GM19438 (cell line): ENCODE measurements at regions not wholly inside any gene's neighbourhood (a gene's known extent, or its start where the extent isn't known, plus 50 kb on each side); places are given as distances from the start of the nearest gene placed in this dataset.
"Not testable (repeated sequence)": the region's sequence is repeated elsewhere in the genome, so short reads cannot be mapped to it uniquely, and the experiment has no call there.

Source experiments
- ATAC-seq: cut with Tn5 transposase; IDR thresholded peaks from one replicate; pipeline ENCODE4 v1.9.1; 2021; ENCODE audit warnings: low read depth; ENCODE audit not compliant: unreplicated experiment

- ATAC-seq: no peak
These were observed 69.2 kb downstream of the LYZL2 start for GRCh38 chr10:30560326-30560725.

- ATAC-seq: no peak
These were observed 70.4 kb downstream of the LYZL2 start for GRCh38 chr10:30559180-30559579.

DNA sequence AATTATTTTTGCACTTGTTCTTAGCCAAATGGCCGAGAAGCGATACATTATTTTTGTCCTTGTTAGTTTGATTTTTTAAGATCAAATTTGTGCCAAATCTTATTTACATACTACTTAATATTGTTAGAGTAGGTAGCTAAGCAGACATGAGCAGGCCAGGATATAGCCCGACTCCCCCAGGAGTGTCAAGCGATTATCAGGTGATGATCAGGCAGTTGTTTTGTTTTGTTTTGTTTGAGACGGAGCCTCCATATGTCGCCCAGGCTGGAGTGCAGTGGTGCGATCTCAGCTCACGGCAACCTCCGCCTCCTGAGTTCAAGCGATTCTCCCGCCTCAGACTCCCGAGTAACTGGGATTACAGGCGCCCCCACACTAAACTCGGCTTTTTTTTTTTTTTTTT, 71.1 kb downstream of the LYZL2 start:
- no peak for ATAC-seq

DNA sequence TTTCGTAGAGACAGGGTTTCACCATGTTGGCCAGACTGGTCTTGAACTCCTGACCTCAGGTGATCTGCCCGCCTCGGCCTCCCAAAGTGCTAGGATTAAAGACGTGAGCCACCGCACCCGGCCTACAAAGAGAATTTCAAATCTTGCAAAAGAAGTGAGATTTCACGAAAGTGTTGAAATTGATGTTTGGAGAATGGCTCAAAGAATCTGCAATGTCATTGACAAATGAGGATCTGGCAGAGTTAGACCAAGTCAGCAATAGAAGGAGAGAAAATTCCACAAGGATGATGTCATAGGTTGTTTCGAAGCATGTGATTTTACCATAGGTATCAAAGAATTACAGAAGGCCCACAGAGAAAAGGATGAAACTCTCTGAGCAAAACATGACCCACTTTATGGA, 71.7 kb downstream of the LYZL2 start:
- no peak for ATAC-seq

DNA sequence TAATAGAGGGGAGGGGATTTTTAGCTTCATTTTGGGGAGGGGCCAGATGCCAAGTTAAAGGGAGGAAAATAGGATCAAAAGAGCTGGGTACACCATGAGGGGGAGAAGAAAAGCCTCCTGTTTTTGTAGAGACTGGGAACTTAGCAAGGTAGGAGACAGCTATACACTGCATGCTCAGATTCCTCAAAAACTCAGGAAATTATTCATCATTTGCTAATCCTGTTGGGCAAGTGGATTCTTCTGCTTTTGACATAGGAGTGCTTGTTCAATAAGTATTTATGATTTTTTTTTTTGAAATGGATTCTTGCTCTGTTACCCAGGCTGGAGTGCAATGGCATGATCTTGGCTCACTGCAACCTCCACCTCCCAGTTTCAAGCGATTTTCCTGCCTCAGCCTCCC, 73.4 kb downstream of the LYZL2 start:
- ATAC-seq: no peak

- ATAC-seq: no peak
These were observed 74.1 kb downstream of the LYZL2 start for GRCh38 chr10:30555465-30555864.

- ATAC-seq: no peak
These were observed 75.1 kb downstream of the LYZL2 start for GRCh38 chr10:30554440-30554825.

DNA sequence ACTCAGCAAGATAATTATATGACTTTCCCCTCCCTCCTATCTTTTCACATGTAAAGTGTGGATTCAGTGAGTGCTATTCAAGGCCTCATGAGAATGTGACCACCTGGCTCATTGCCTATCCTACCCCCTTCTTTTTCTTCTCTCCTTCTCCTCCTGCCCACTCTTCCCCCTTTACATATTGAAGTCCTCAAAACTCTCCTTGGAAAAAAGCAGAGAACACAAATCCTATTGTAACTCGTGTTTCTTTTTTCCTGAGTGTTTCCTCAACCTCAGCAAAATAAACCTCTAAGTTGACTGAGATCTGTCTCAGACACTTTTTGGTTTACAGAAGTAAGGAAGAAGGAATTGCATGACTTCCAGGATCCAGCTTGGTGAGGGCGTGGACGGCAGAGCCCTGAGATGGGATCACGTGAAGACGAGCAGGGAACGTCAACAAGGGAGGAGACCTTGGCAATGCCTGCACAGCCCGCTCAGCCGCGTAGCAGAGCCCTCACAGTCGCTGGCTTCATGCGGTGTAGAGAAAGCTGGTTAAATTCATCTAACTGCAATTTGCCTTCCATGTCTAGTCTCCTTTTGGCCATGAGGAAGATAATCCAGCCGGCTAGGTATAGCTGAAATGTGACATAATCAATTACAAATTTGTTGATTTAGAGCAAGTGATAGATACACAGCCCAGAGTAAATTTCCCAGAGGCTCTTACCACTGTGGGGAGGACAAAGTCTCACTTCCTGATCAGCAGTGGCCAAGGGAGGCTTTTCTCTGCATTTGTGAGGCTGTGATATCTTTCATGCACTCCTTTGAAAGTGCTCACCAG, 75.7 kb downstream of the LYZL2 start:
- peak; percentile 60 for ATAC-seq

DNA sequence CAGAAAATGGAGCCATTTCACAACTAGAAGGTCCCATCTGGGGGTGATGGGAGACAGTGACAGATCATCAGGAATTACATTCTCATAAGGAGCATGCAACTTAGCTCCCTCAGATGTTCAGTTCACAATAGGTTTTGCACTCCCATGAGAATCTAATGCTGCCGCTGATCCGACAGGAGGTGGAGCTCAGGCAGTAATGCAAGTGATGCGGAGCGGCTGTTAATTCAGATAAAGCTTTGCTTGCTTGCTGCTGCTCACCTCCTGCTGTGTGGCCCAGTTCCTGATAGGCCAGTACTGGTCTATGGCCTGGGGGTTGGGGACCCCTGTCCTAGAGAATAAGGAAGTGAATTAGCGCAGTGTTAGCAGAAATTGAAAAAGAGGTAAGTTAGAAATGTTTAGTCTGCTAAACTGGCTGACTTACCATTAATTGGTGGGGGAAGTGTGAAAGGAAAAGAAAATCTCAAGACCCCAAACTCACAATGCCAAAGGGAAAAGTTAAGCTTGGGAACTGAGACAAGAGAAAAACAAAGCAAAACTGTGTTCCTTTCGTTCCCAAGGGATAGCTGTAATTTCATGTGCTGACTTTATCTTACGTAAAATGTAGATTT, 76.4 kb downstream of the LYZL2 start:
- no peak for ATAC-seq

GRCh38 chr10:30550967-30551815, 78.4 kb downstream of the LYZL2 start:
- ATAC-seq: no peak

DNA sequence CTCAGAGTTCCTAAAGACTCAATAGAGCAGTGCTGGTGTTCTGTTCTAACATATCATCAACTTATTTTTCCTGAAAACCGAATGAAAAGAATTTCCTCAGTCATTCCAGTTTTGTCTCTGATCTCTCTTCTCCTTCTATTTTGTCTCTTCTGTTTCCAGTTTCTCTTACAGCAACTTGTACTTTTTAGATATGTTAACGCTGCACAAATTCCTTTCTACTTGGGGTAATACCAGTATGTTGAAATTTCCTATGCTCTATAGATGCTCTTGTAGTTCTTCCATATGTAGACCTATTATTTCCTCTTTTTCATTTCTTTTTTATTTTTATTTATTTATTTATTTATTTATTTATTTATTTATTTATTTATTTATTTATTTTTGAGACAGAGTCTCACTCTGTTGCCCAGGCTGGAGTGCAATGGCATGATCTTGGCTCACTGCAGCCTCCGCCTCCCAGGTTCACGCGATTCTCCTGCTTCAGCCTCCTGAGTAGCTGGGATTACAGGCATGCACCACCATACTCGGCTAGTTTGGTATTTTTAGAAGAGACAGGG, 80.3 kb downstream of the LYZL2 start:
- ATAC-seq: not testable (repeated sequence)

- ATAC-seq: no peak
These were observed 83.0 kb downstream of the LYZL2 start for GRCh38 chr10:30546511-30546910.

- no peak for ATAC-seq
These were observed 86.7 kb downstream of the LYZL2 start for GRCh38 chr10:30542895-30543288.

GRCh38 chr10:30542001-30542894, 87.3 kb downstream of the LYZL2 start:
- ATAC-seq: no peak

- no peak for ATAC-seq
These were observed 89.3 kb downstream of the LYZL2 start for GRCh38 chr10:30540276-30540675.

DNA sequence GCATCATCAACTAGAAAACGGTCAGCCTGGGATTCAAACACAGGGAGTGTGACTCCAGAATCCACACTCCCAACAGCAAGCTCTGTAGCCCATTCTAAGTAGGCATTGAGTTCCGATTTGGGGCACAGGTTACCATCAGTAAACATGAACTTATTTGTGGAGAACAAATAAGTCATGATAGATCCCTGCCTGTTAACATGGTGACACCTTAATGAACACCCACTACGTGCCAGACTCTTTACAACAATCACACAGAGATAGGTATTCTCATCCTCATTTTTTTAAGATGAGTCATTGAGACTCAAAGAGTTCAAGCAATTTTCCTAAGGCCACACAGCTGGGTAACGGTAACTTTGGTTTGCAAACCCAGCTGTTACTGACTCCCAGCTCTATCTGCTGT, 91.5 kb downstream of the LYZL2 start:
- no peak for ATAC-seq

- no peak for ATAC-seq
These were observed 92.0 kb downstream of the LYZL2 start for GRCh38 chr10:30537586-30537985.

DNA sequence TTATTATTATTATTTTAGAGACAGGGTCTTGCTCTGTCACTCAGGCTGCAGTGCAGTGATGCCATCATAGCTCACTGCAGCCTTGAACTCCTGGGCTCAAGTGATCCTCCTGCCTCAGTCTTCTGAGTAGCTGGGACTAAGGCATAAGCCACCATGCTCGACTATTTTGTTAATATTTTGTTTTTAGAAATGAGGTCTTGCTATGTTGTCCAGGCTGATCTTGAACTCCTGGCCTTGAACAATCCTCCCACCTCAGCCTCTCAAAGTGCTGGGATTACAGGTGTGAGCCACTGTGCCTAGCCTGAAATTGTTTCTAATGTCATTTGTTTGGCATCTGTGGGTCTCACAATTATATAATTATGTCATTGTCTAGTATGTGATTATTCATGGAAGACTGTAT, 92.4 kb downstream of the LYZL2 start:
- ATAC-seq: not testable (repeated sequence)

- ATAC-seq: no peak
These were observed 93.0 kb downstream of the LYZL2 start for GRCh38 chr10:30536578-30536977.

GRCh38 chr10:30535677-30536076, 93.9 kb downstream of the LYZL2 start:
- ATAC-seq: no peak
